ENCODE measurements at regions not wholly inside any gene's neighbourhood (a gene's known extent, or its start where the extent isn't known, plus 50 kb on each side); places are given as distances from the start of the nearest gene placed in this dataset.

- TF ChIP-seq RARB (CRISPR knock-in tag; IDR thresholded peaks at IDR 0.05) (no peak), BACH2 (CRISPR knock-in tag; IDR thresholded peaks at IDR 0.05; ENCODE audit: borderline replicate concordance) (no peak), PPARA (CRISPR knock-in tag; IDR thresholded peaks at IDR 0.05; ENCODE audit: borderline replicate concordance) (no peak), TSHZ2 (CRISPR knock-in tag; IDR thresholded peaks at IDR 0.05) (no peak), PATZ1 (CRISPR knock-in tag; IDR thresholded peaks at IDR 0.05; ENCODE audit: borderline replicate concordance) (no peak), ZFP3 (CRISPR knock-in tag; IDR thresholded peaks at IDR 0.05) (no peak), TOX (CRISPR knock-in tag; IDR thresholded peaks at IDR 0.05; ENCODE audit: borderline replicate concordance) (no peak), TCF4 (CRISPR knock-in tag; IDR thresholded peaks at IDR 0.05; ENCODE audit: borderline replicate concordance) (no peak), CREB5 (CRISPR knock-in tag; IDR thresholded peaks at IDR 0.05; ENCODE audit: low read depth) (no peak), ISL1 (CRISPR knock-in tag; IDR thresholded peaks at IDR 0.05) (no peak), ESRRG (CRISPR knock-in tag; IDR thresholded peaks at IDR 0.05) (no peak)
- TF ChIP-seq, protein P1, sequence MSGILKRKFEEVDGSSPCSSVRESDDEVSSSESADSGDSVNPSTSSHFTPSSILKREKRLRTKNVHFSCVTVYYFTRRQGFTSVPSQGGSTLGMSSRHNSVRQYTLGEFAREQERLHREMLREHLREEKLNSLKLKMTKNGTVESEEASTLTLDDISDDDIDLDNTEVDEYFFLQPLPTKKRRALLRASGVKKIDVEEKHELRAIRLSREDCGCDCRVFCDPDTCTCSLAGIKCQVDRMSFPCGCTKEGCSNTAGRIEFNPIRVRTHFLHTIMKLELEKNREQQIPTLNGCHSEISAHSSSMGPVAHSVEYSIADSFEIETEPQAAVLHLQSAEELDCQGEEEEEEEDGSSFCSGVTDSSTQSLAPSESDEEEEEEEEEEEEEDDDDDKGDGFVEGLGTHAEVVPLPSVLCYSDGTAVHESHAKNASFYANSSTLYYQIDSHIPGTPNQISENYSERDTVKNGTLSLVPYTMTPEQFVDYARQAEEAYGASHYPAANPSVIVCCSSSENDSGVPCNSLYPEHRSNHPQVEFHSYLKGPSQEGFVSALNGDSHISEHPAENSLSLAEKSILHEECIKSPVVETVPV (CRISPR knock-in tag; IDR thresholded peaks at IDR 0.05), result no peak
Observed at GRCh38 chr14:22106700-22107697, 433.4 kb upstream of the OR4E1 start.
